HG03135 (cell line): ENCODE measurements at regions not wholly inside any gene's neighbourhood (a gene's known extent, or its start where the extent isn't known, plus 50 kb on each side); places are given as distances from the start of the nearest gene placed in this dataset.

Experiments
- ATAC-seq: cut with Tn5 transposase; IDR thresholded peaks from one replicate; pipeline ENCODE4 v1.9.1; 2021; ENCODE audit warnings: mild to moderate bottlenecking, moderate library complexity; ENCODE audit not compliant: unreplicated experiment

- no peak for ATAC-seq
These were observed 1145.6 kb upstream of the TENM4 start for GRCh38 chr11:80586464-80586863.

GRCh38 chr11:80584661-80585060, 1143.8 kb upstream of the TENM4 start:
- no peak for ATAC-seq

GRCh38 chr11:80569832-80570231, 1129.0 kb upstream of the TENM4 start:
- ATAC-seq = no peak

GRCh38 chr11:80565231-80565630, 1124.4 kb upstream of the TENM4 start:
- ATAC-seq = no peak

- no peak for ATAC-seq
These were observed 1121.8 kb upstream of the TENM4 start for GRCh38 chr11:80562523-80563125.

GRCh38 chr11:80559942-80560341, 1119.1 kb upstream of the TENM4 start:
- no peak for ATAC-seq

- ATAC-seq = no peak
These were observed 1112.7 kb upstream of the TENM4 start for GRCh38 chr11:80553565-80553964.

- no peak for ATAC-seq
These were observed 1101.9 kb upstream of the TENM4 start for GRCh38 chr11:80542704-80543103.

- no peak for ATAC-seq
These were observed 1097.2 kb upstream of the TENM4 start for GRCh38 chr11:80538040-80538439.

GRCh38 chr11:80533463-80533862, 1092.6 kb upstream of the TENM4 start:
- ATAC-seq = no peak

GRCh38 chr11:80532633-80533232, 1091.9 kb upstream of the TENM4 start:
- ATAC-seq = no peak

- ATAC-seq = no peak
These were observed 1088.9 kb upstream of the TENM4 start for GRCh38 chr11:80529726-80530125.

GRCh38 chr11:80525663-80526405, 1085.0 kb upstream of the TENM4 start:
- ATAC-seq = no peak

GRCh38 chr11:80524349-80524748, 1083.5 kb upstream of the TENM4 start:
- no peak for ATAC-seq

- no peak for ATAC-seq
These were observed 1082.2 kb upstream of the TENM4 start for GRCh38 chr11:80523057-80523456.

- no peak for ATAC-seq
These were observed 1080.8 kb upstream of the TENM4 start for GRCh38 chr11:80521592-80521991.

- no peak for ATAC-seq
These were observed 1079.7 kb upstream of the TENM4 start for GRCh38 chr11:80520507-80520887.

- ATAC-seq = no peak
These were observed 1079.0 kb upstream of the TENM4 start for GRCh38 chr11:80519596-80520506.

- no peak for ATAC-seq
These were observed 1076.9 kb upstream of the TENM4 start for GRCh38 chr11:80517701-80518100.

GRCh38 chr11:80515097-80515496, 1074.3 kb upstream of the TENM4 start:
- no peak for ATAC-seq

- no peak for ATAC-seq
These were observed 1071.7 kb upstream of the TENM4 start for GRCh38 chr11:80512491-80512890.
